ENCODE measurements at regions not wholly inside any gene's neighbourhood (a gene's known extent, or its start where the extent isn't known, plus 50 kb on each side); places are given as distances from the start of the nearest gene placed in this dataset.

- Histone ChIP-seq H3K4me3 (ENCODE audit: low read depth in 2 of 2, low read length in 2 of 2) (no peak overlapping the region), H3K36me3 (ENCODE audit: control insufficient read depth, insufficient read depth, low read length) (no peaks in the 10 kb centered on the region), H3K4me1 (ENCODE audit: control insufficient read depth, insufficient read depth, low read length) (no peaks in the 10 kb centered on the region), H3K27ac (ENCODE audit: low read length) (no peak overlapping the region), H3K9me3 (ENCODE audit: control insufficient read depth, insufficient read depth, low read depth, low read length) (no peaks in the 10 kb centered on the region), H3K27me3 (ENCODE audit: control insufficient read depth, insufficient read depth, low read length) (no peaks in the 10 kb centered on the region)
- DNase-seq (ENCODE audit: low read depth, low spot score) (no peak), ATAC-seq (no peak)
- ChIA-PET CTCF (no interaction called here), POLR2A (no interaction called here)
- intact Hi-C loops (cut with micrococcal nuclease; ENCODE audit: unreplicated experiment), result no loop called here
- BruUV-seq (replicated peaks), result no TSS peak
- TF ChIP-seq CTCF (IDR thresholded peaks at IDR 0.05), result no peak
- in situ Hi-C loops (cut with HindIII; ENCODE audit: low pct_unique_long_range_greater_than_20kb, low sequenced_read_pairs), result no loop called here
Observed at GRCh38 chr7:42351316-42351935, 114.4 kb upstream of the GLI3 start.

GRCh38 chr7:42350801-42351200 lies 113.8 kb upstream of the GLI3 start:
- ATAC-seq (no peak), DNase-seq (ENCODE audit: low read depth, low spot score) (no peak)
- no peaks in the 10 kb centered on the region for H3K36me3 ChIP-seq (ENCODE audit: control insufficient read depth, insufficient read depth, low read length)
- BruUV-seq (replicated peaks), result no TSS peak
- no peaks in the 10 kb centered on the region for H3K4me1 ChIP-seq (ENCODE audit: control insufficient read depth, insufficient read depth, low read length)
- no peaks in the 10 kb centered on the region for H3K27me3 ChIP-seq (ENCODE audit: control insufficient read depth, insufficient read depth, low read length)
- ChIA-PET POLR2A (no interaction called here), CTCF (no interaction called here)
- intact Hi-C loops (cut with micrococcal nuclease; ENCODE audit: unreplicated experiment), result no loop called here
- TF ChIP-seq REST (IDR thresholded peaks at IDR 0.05; ENCODE audit: insufficient read depth in 1 of 2, low read depth in 2 of 2, low read length in 1 of 2) (no peak), SIN3A (IDR thresholded peaks at IDR 0.05; ENCODE audit: borderline replicate concordance, insufficient read depth, low read depth, low read length) (no peak), TCF7L2 (IDR thresholded peaks at IDR 0.05; ENCODE audit: low read depth, low read length) (no peak), CTCF (IDR thresholded peaks at IDR 0.05) (no peak), POLR2AphosphoS5 (IDR thresholded peaks at IDR 0.05; ENCODE audit: low read depth, low read length) (no peak)
- H3K27ac ChIP-seq (ENCODE audit: low read length), result no peak overlapping the region
- in situ Hi-C loops (cut with HindIII; ENCODE audit: low pct_unique_long_range_greater_than_20kb, low sequenced_read_pairs), result no loop called here
- H3K4me3 ChIP-seq (ENCODE audit: low read depth in 2 of 2, low read length in 2 of 2), result no peak overlapping the region
- H3K9me3 ChIP-seq (ENCODE audit: control insufficient read depth, insufficient read depth, low read depth, low read length), result no peaks in the 10 kb centered on the region
